IMR-90 (cell line): ENCODE measurements at regions not wholly inside any gene's neighbourhood (a gene's known extent, or its start where the extent isn't known, plus 50 kb on each side); places are given as distances from the start of the nearest gene placed in this dataset.
A peak's percentile ranks its signal among the peaks of the same experiment; 100 is the strongest.

Source experiments
- ATAC-seq: fragments of 200-7000 bp; cut with Tn5 transposase; 2 replicates; pipeline ENCODE4 v1.9.1; 2020; ENCODE audit warnings: low read depth, mild to moderate bottlenecking, moderate library complexity
- BruUV-seq: library from RNA; stranded (reverse); fragments of 400-500 nt; replicated peaks from 2 replicates; lab custom pipeline; 2021; lab: Mats Ljungman, UMichigan
- CTCF ChIA-PET: fragments of 300-600 bp; formaldehyde crosslinking; extraction: SDS; loops from one replicate; lab custom pipeline; 2021; ENCODE audit warnings: antibody characterized with exemption; lab: Yijun Ruan, JAX
- POLR2A ChIA-PET: fragments of 300-600 bp; sonication (Branson Sonifier 250); formaldehyde crosslinking; loops from one replicate; lab custom pipeline; 2022; ENCODE audit warnings: antibody characterized with exemption; ENCODE audit not compliant: unreplicated experiment; lab: Charles Lee
- DNase-seq: peaks from one replicate; pipeline ENCODE4 v3.0.0; 2013
- H2AFZ ChIP-seq: replicated peaks from 2 replicates; pipeline ENCODE3; 2013; ENCODE audit warnings: low read length, mild to moderate bottlenecking; ENCODE audit not compliant: poor library complexity
- H2AK5ac ChIP-seq: 2 replicates; pipeline ENCODE4 v1.6.1; 2013; ENCODE audit warnings: low read depth, low read length, inconsistent platforms
- H2AK9ac ChIP-seq: replicated peaks from 2 replicates; pipeline ENCODE3; 2013; ENCODE audit warnings: mild to moderate bottlenecking, low read depth, low read length, moderate library complexity; ENCODE audit not compliant: poor library complexity
- H2BK120ac ChIP-seq: 2 replicates; pipeline ENCODE4 v1.6.1; 2013; ENCODE audit warnings: low read depth, low read length, inconsistent platforms
- H2BK15ac ChIP-seq: 3 replicates; pipeline ENCODE4 v1.6.1; 2013; ENCODE audit warnings: low read depth, low read length, inconsistent platforms
- H2BK20ac ChIP-seq: 2 replicates; pipeline ENCODE4 v1.6.1; 2013; ENCODE audit warnings: low read depth, mild to moderate bottlenecking, inconsistent platforms, low read length, moderate library complexity
- H2BK5ac ChIP-seq: 2 replicates; pipeline ENCODE4 v1.6.1; 2013; ENCODE audit warnings: mild to moderate bottlenecking, low read depth, low read length, inconsistent platforms; ENCODE audit not compliant: poor library complexity, severe bottlenecking
- H3K14ac ChIP-seq: replicated peaks from 2 replicates; pipeline ENCODE4 v1.6.1; 2013; ENCODE audit warnings: low read depth, low read length, inconsistent platforms
- H3K18ac ChIP-seq: 2 replicates; pipeline ENCODE4 v1.6.1; 2013; ENCODE audit warnings: low read depth, low read length, control low read depth
- H3K23ac ChIP-seq: 2 replicates; pipeline ENCODE4 v1.6.1; 2013; ENCODE audit warnings: low read depth, low read length, inconsistent platforms
- H3K27ac ChIP-seq: 2 replicates; pipeline ENCODE4 v1.5.1; 2013; ENCODE audit warnings: mild to moderate bottlenecking, control low read depth, low read length; ENCODE audit not compliant: insufficient read depth
- H3K27me3 ChIP-seq: 2 replicates; pipeline ENCODE4 v1.6.1; 2013; ENCODE audit warnings: low read length; ENCODE audit not compliant: control insufficient read depth, insufficient read depth
- H3K36me3 ChIP-seq: 2 replicates; pipeline ENCODE4 v1.6.1; 2013; ENCODE audit warnings: low read length, mixed read lengths; ENCODE audit not compliant: control insufficient read depth, insufficient read depth
- H3K4ac ChIP-seq: 2 replicates; pipeline ENCODE4 v1.6.1; 2013; ENCODE audit warnings: low read depth, low read length, inconsistent platforms
- H3K4me1 ChIP-seq: 2 replicates; pipeline ENCODE4 v1.6.1; 2013; ENCODE audit warnings: low read length, mixed read lengths; ENCODE audit not compliant: control insufficient read depth, insufficient read depth
- H3K4me2 ChIP-seq: 2 replicates; pipeline ENCODE4 v1.6.1; 2013; ENCODE audit warnings: low read depth, mild to moderate bottlenecking, control low read depth, low read length, moderate library complexity
- H3K4me3 ChIP-seq: 2 replicates; pipeline ENCODE4 v1.5.1; 2013; ENCODE audit warnings: low read depth, mild to moderate bottlenecking, control low read depth, low read length, moderate library complexity; ENCODE audit not compliant: insufficient read depth
- H3K56ac ChIP-seq: 2 replicates; pipeline ENCODE4 v1.6.1; 2013; ENCODE audit warnings: low read length, inconsistent platforms; ENCODE audit not compliant: insufficient read depth; ENCODE audit errors: extremely low read depth
- H3K79me1 ChIP-seq, 2 experiments: 2 replicates each; pipeline ENCODE4 v1.6.1; 2013; ENCODE audit warnings: low read length in 2 of 2, inconsistent platforms in 1 of 2, low read depth in 1 of 2
- H3K9ac ChIP-seq: 2 replicates; pipeline ENCODE4 v1.6.1; 2013; ENCODE audit warnings: low read depth, low read length, control low read depth
- H3K9me1 ChIP-seq: 2 replicates; pipeline ENCODE4 v1.6.1; 2013; ENCODE audit warnings: low read length, inconsistent platforms; ENCODE audit not compliant: insufficient read depth
- H3K9me3 ChIP-seq: 2 replicates; pipeline ENCODE4 v1.6.1; 2013; ENCODE audit warnings: low read length; ENCODE audit not compliant: control insufficient read depth, insufficient read depth
- H4K20me1 ChIP-seq: 2 replicates; pipeline ENCODE4 v1.6.1; 2013; ENCODE audit warnings: low read length, inconsistent platforms; ENCODE audit not compliant: insufficient read depth
- H4K5ac ChIP-seq: 2 replicates; pipeline ENCODE4 v1.6.1; 2013; ENCODE audit warnings: mild to moderate bottlenecking, low read depth, low read length, control low read depth
- H4K8ac ChIP-seq, 2 experiments: 2 replicates each; pipeline ENCODE4 v1.6.1; 2013; ENCODE audit warnings: low read depth in 2 of 2, low read length in 2 of 2, control low read depth in 1 of 2, inconsistent platforms in 1 of 2
- H4K91ac ChIP-seq: 2 replicates; pipeline ENCODE4 v1.6.1; 2013; ENCODE audit warnings: low read depth, low read length, inconsistent platforms; ENCODE audit not compliant: insufficient read depth
- BHLHE40 ChIP-seq: fragments of 150-350 bp; IDR thresholded peaks from 2 replicates; pipeline ENCODE4 v1.6.1; 2016; ENCODE audit warnings: mild to moderate bottlenecking, low read depth, low read length
- CEBPB ChIP-seq: IDR thresholded peaks from 2 replicates; pipeline ENCODE4 v1.6.1; 2012; ENCODE audit warnings: low read depth, low read length, improper control_type of control experiment
- CHD1 ChIP-seq: IDR thresholded peaks from 2 replicates; pipeline ENCODE4 v1.6.1; 2012; ENCODE audit warnings: low read depth, low read length, improper control_type of control experiment
- CTCF ChIP-seq: conservative IDR thresholded peaks from 2 replicates; pipeline ENCODE4 v1.5.1; 2012; ENCODE audit warnings: mild to moderate bottlenecking, low read depth, low read length, improper control_type of control experiment
- FOS ChIP-seq: fragments of 150-350 bp; IDR thresholded peaks from 2 replicates; pipeline ENCODE4 v1.6.1; 2016; ENCODE audit warnings: low read depth, low read length
- MAFK ChIP-seq: IDR thresholded peaks from 2 replicates; pipeline ENCODE4 v1.6.1; 2012; ENCODE audit warnings: low read depth, low read length, improper control_type of control experiment
- MAZ ChIP-seq: IDR thresholded peaks from 2 replicates; pipeline ENCODE4 v1.6.1; 2012; ENCODE audit warnings: low read depth, mild to moderate bottlenecking, low read length, improper control_type of control experiment, moderate library complexity, borderline replicate concordance
- MXI1 ChIP-seq: IDR thresholded peaks from 2 replicates; pipeline ENCODE4 v1.6.1; 2012; ENCODE audit warnings: low read depth, mild to moderate bottlenecking, low read length, moderate library complexity, borderline replicate concordance
- NFE2L2 ChIP-seq: fragments of 150-350 bp; IDR thresholded peaks from 2 replicates; pipeline ENCODE4 v1.6.1; 2016; ENCODE audit warnings: low read depth, mild to moderate bottlenecking, low read length
- POLR2A ChIP-seq: IDR thresholded peaks from 2 replicates; pipeline ENCODE4 v1.6.1; 2012; ENCODE audit warnings: mild to moderate bottlenecking, low read depth, low read length
- RAD21 ChIP-seq: IDR thresholded peaks from 2 replicates; pipeline ENCODE4 v1.6.1; 2012; ENCODE audit warnings: low read length, improper control_type of control experiment
- RCOR1 ChIP-seq: IDR thresholded peaks from 2 replicates; pipeline ENCODE4 v1.6.1; 2012; ENCODE audit warnings: mild to moderate bottlenecking, low read length, improper control_type of control experiment; ENCODE audit not compliant: insufficient replicate concordance
- RFX5 ChIP-seq: IDR thresholded peaks from 2 replicates; pipeline ENCODE4 v1.8.0; 2012; ENCODE audit warnings: low read depth, mild to moderate bottlenecking, low read length, moderate library complexity
- SMC3 ChIP-seq: fragments of 150-350 bp; IDR thresholded peaks from 2 replicates; pipeline ENCODE4 v1.6.1; 2016; ENCODE audit warnings: low read depth, mild to moderate bottlenecking, antibody characterized with exemption, low read length, moderate library complexity
- WGBS, 2 experiments: methylation state at CpG; one replicate each; pipeline versions ENCODE4 v1.1.5 to v1.1.7; 2013; ENCODE audit warnings: missing lambda C conversion rate in 2 of 2; ENCODE audit not compliant: insufficient read length in 1 of 2; ENCODE audit errors: extremely low coverage in 2 of 2; 5-methylcytosine and 5-hydroxymethylcytosine counted together
- dilution Hi-C: fragments of 300-500 bp; cut with HindIII; formaldehyde crosslinking; loops from one replicate; pipeline ENCODE4 v1.14.3; 2018; ENCODE audit warnings: low sequenced_read_pairs; ENCODE audit not compliant: unreplicated experiment
- in situ Hi-C: fragments of 300-500 bp; cut with MboI; formaldehyde crosslinking; loops from 3 replicates; pipeline ENCODE4 v1.14.3; 2019; ENCODE audit warnings: low sequenced_read_pairs, inconsistent platforms, mixed read lengths
- intact Hi-C: fragments of 100-400 bp; cut with micrococcal nuclease; formaldehyde crosslinking; loops from 2 replicates; pipeline ENCODE4 v1.10.0; 2022
- TF ChIP-seq, protein P1 (sequence below): fragments of 150-350 bp; IDR thresholded peaks from 2 replicates; pipeline ENCODE4 v1.6.1; 2017; ENCODE audit warnings: mild to moderate bottlenecking, antibody characterized with exemption, low read length, low read depth
- TF ChIP-seq, protein P2 (sequence below): fragments of 150-350 bp; IDR thresholded peaks from 2 replicates; pipeline ENCODE4 v1.6.1; 2016; ENCODE audit warnings: low read depth, mild to moderate bottlenecking, low read length, moderate library complexity, borderline replicate concordance

GRCh38 chr2:146697307-146697706, 1147.5 kb upstream of the ACVR2A start:
- Histone ChIP-seq H3K27ac (no peak overlapping the region), H3K27me3 (no peaks in the 10 kb centered on the region), H4K5ac (no peak overlapping the region), H3K23ac (no peak overlapping the region), H3K4ac (no peak overlapping the region), H3K9ac (no peak overlapping the region), H3K9me3 (peaks cover 4% of the 10 kb centered on the region; the same call in 1 of the 2 replicates), H2AFZ (no peak overlapping the region), H2AK9ac (no peak overlapping the region), H2BK15ac (no peak overlapping the region), H3K79me1 (no peaks in the 10 kb centered on the region), H3K56ac (no peak overlapping the region), H3K36me3 (no peaks in the 10 kb centered on the region), H4K8ac (no peak overlapping the region), H4K91ac (no peak overlapping the region), H2BK20ac (no peak overlapping the region), H3K18ac (peak overlapping the region; percentile 5; the same call in 1 of the 2 replicates), H3K4me3 (no peak overlapping the region), H3K14ac (no peak overlapping the region), H2AK5ac (no peak overlapping the region), H3K4me2 (no peak overlapping the region), H3K4me1 (no peaks in the 10 kb centered on the region), H3K9me1 (no peaks in the 10 kb centered on the region), H2BK5ac (no peak overlapping the region), H4K20me1 (no peaks in the 10 kb centered on the region), H2BK120ac (no peak overlapping the region)
- DNase-seq (no peak), ATAC-seq (no peak)
- TF ChIP-seq MAZ (no peak), RAD21 (no peak), RCOR1 (no peak), FOS (no peak), MAFK (no peak), MXI1 (no peak), SMC3 (no peak), CEBPB (no peak), CTCF (no peak), RFX5 (no peak), CHD1 (no peak), BHLHE40 (no peak), POLR2A (no peak), NFE2L2 (no peak)
- TF ChIP-seq, protein P1, sequence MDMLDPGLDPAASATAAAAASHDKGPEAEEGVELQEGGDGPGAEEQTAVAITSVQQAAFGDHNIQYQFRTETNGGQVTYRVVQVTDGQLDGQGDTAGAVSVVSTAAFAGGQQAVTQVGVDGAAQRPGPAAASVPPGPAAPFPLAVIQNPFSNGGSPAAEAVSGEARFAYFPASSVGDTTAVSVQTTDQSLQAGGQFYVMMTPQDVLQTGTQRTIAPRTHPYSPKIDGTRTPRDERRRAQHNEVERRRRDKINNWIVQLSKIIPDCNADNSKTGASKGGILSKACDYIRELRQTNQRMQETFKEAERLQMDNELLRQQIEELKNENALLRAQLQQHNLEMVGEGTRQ, result no peak
- TF ChIP-seq, protein P2, sequence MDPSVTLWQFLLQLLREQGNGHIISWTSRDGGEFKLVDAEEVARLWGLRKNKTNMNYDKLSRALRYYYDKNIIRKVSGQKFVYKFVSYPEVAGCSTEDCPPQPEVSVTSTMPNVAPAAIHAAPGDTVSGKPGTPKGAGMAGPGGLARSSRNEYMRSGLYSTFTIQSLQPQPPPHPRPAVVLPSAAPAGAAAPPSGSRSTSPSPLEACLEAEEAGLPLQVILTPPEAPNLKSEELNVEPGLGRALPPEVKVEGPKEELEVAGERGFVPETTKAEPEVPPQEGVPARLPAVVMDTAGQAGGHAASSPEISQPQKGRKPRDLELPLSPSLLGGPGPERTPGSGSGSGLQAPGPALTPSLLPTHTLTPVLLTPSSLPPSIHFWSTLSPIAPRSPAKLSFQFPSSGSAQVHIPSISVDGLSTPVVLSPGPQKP, result no peak
- in situ Hi-C loops (no loop called here), intact Hi-C loops (no loop called here), dilution Hi-C loops (no loop called here)
- BruUV-seq, result no TSS peak
- WGBS, 2 experiments, result no CpG with 5 or more reads among the region's 1 CpG
- ChIA-PET CTCF (no interaction called here), POLR2A (no interaction called here)
